GM23248 (cell line): ENCODE measurements at regions not wholly inside any gene's neighbourhood (a gene's known extent, or its start where the extent isn't known, plus 50 kb on each side); places are given as distances from the start of the nearest gene placed in this dataset.

ENCODE experiments used
- EZH2 ChIP-seq: fragments of 200-600 bp; sonication (generic); IDR thresholded peaks from 2 replicates; pipeline ENCODE4 v1.6.1; 2018; ENCODE audit warnings: antibody characterized with exemption, mild to moderate bottlenecking; ENCODE audit not compliant: insufficient read depth, poor library complexity, severe bottlenecking
- EZH2phosphoT487 ChIP-seq: fragments of 200-600 bp; sonication (generic); IDR thresholded peaks from 2 replicates; pipeline ENCODE4 v1.6.1; 2018; ENCODE audit warnings: antibody characterized with exemption, moderate library complexity, mild to moderate bottlenecking, low read depth; ENCODE audit not compliant: insufficient read depth

DNA sequence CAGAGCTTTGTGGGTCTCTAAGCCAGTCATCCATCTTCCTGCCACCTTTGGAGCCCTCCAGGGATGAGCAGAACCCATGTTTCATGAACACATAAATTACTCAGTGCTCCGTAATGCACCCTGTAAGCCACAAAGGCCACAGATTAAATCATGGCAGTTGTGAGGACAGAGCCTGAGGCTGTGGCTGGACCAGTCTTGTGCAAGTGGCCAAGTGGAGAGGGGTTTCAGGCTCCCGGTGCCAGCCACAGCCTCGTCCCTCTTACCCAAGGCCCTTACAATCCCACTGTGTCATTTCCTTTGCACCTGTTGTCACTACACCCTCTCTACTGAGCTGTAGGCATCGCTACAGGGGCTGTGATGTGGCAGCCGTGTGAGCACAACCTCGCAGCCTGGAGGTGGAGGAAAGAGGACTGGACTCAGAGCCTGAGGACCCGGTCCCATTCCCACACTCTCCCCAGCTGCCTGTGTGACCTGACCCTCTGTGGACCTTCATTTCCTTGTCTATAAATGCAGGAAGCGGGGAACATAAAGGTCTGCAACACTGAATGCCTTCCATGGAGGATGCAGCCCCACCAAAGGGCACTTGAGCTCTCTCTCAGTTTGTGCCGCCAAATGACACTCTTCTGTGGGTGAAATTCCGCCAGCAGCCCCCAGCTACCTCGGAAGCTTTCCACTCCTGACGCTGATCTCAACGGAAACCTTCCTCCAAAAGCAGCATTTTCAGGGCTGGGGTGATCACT, 792.0 kb downstream of the UQCRFS1 start:
- TF ChIP-seq EZH2phosphoT487 (no peak), EZH2 (no peak)
